A549 (cell line): ENCODE measurements at regions not wholly inside any gene's neighbourhood (a gene's known extent, or its start where the extent isn't known, plus 50 kb on each side); places are given as distances from the start of the nearest gene placed in this dataset.

Source experiments
- CHD2 ChIP-seq: fragments of 150-350 bp; IDR thresholded peaks from 2 replicates; pipeline ENCODE4 v1.6.1; 2014; ENCODE audit warnings: low read length; ENCODE audit not compliant: partially characterized antibody
- CTCF ChIP-seq: fragments of >200 bp; sonication (Bioruptor Twin); formaldehyde crosslinking; IDR thresholded peaks from 3 replicates; pipeline ENCODE4 v1.5.1; 2016

- no peak for TF ChIP-seq CHD2
- no peak for TF ChIP-seq CTCF
Measured at GRCh38 chr17:33356266-33356665, 63.2 kb upstream of the ASIC2 start.
